Fibroblast of lung (primary cell): ENCODE measurements at regions not wholly inside any gene's neighbourhood (a gene's known extent, or its start where the extent isn't known, plus 50 kb on each side); places are given as distances from the start of the nearest gene placed in this dataset.

Experiments used
- DNase-seq, 2 donors: peaks; one replicate each; pipeline versions ENCODE4 v3.0.0 to v3.0.0-alpha.2; 2010; ENCODE audit warnings: low read depth in 2 of 2
- H2AFZ ChIP-seq: 2 replicates; pipeline ENCODE4 v1.5.1; 2012; ENCODE audit warnings: low read length, control low read depth, inconsistent platforms
- H3K27ac ChIP-seq: 2 replicates; pipeline ENCODE4 v1.5.1; 2011; ENCODE audit warnings: low read length, control low read depth; ENCODE audit not compliant: insufficient read depth
- H3K27me3 ChIP-seq: 2 replicates; pipeline ENCODE4 v1.5.1; 2011; ENCODE audit warnings: mild to moderate bottlenecking, low read length; ENCODE audit not compliant: control insufficient read depth, insufficient read depth
- H3K36me3 ChIP-seq: 2 replicates; pipeline ENCODE4 v1.5.1; 2011; ENCODE audit warnings: low read length; ENCODE audit not compliant: control insufficient read depth, insufficient read depth
- H3K4me1 ChIP-seq: 2 replicates; pipeline ENCODE4 v1.5.1; 2011; ENCODE audit warnings: low read length; ENCODE audit not compliant: control insufficient read depth, insufficient read depth; ENCODE audit errors: extremely low read depth
- H3K4me2 ChIP-seq: 2 replicates; pipeline ENCODE4 v1.5.1; 2011; ENCODE audit warnings: low read length, control low read depth; ENCODE audit not compliant: insufficient read depth; ENCODE audit errors: extremely low read depth
- H3K4me3 ChIP-seq, 4 experiments: fragments of 200-600 bp in 1 of 4; sonication (generic) in 1 of 4; replicated peaks in 1 of 4; 2 replicates each; pipeline ENCODE4 v1.5.1; 2011 to 2016; ENCODE audit warnings: low read length in 4 of 4, low read depth in 3 of 4, mild to moderate bottlenecking in 3 of 4, control low read depth in 2 of 4, inconsistent platforms in 1 of 4, mixed read lengths in 1 of 4; ENCODE audit not compliant: insufficient read depth in 1 of 4; ENCODE audit errors: control extremely low read depth in 1 of 4
- H3K79me2 ChIP-seq: 2 replicates; pipeline ENCODE4 v1.5.1; 2012; ENCODE audit warnings: mild to moderate bottlenecking, low read length, inconsistent platforms; ENCODE audit not compliant: control insufficient read depth, insufficient read depth
- H3K9ac ChIP-seq: 2 replicates; pipeline ENCODE4 v1.5.1; 2011; ENCODE audit warnings: mild to moderate bottlenecking, low read length, control low read depth; ENCODE audit not compliant: insufficient read depth
- H3K9me3 ChIP-seq: 2 replicates; pipeline ENCODE4 v1.5.1; 2012; ENCODE audit warnings: low read depth, low read length; ENCODE audit not compliant: control insufficient read depth, insufficient read depth
- H4K20me1 ChIP-seq: 2 replicates; pipeline ENCODE4 v1.5.1; 2011; ENCODE audit warnings: low read length; ENCODE audit not compliant: control insufficient read depth, insufficient read depth; ENCODE audit errors: extremely low read depth
- CTCF ChIP-seq, 2 donors: IDR thresholded peaks in 1 of 2; conservative IDR thresholded peaks in 1 of 2; 1 replicate in 1 of 2; 2 replicates in 1 of 2; pipeline ENCODE4 v1.5.1; 2011 to 2012; ENCODE audit warnings: low read length in 2 of 2, control low read depth in 1 of 2, inconsistent platforms in 1 of 2, low read depth in 1 of 2, mild to moderate bottlenecking in 1 of 2
- EZH2 ChIP-seq: IDR thresholded peaks from 2 replicates; pipeline ENCODE4 v1.5.1; 2012; ENCODE audit warnings: low read length, control low read depth, mild to moderate bottlenecking; ENCODE audit errors: missing control alignments

- Histone ChIP-seq H3K36me3 (no peaks in the 10 kb centered on the region), H3K9ac (no peak overlapping the region), H4K20me1 (no peaks in the 10 kb centered on the region), H3K27ac (no peak overlapping the region), H2AFZ (no peak overlapping the region), H3K4me1 (no peaks in the 10 kb centered on the region), H3K9me3 (no peaks in the 10 kb centered on the region), H3K79me2 (no peaks in the 10 kb centered on the region), H3K27me3 (no peaks in the 10 kb centered on the region), H3K4me3 (no peak overlapping the region), H3K4me2 (no peak overlapping the region)
- TF ChIP-seq EZH2 (no peak), CTCF (conservative IDR thresholded peaks at IDR 0.05 in 1 of 2, IDR thresholded peaks at IDR 0.05 in 1 of 2; ENCODE audit: low read depth in 1 of 2, low read length in 2 of 2) (no peak)
- DNase-seq: no peak
Measured at GRCh38 chr11:127506126-127506525, 505.6 kb upstream of the KIRREL3 start.

- Histone ChIP-seq H3K4me1 (no peaks in the 10 kb centered on the region), H4K20me1 (no peaks in the 10 kb centered on the region), H3K27me3 (no peaks in the 10 kb centered on the region), H3K27ac (no peak overlapping the region), H3K36me3 (no peaks in the 10 kb centered on the region), H3K4me2 (no peak overlapping the region), H3K9ac (no peak overlapping the region), H3K9me3 (no peaks in the 10 kb centered on the region), H3K4me3 (no peak overlapping the region), H3K79me2 (no peaks in the 10 kb centered on the region), H2AFZ (no peak overlapping the region)
- TF ChIP-seq EZH2: no peak
- TF ChIP-seq CTCF (conservative IDR thresholded peaks at IDR 0.05 in 1 of 2, IDR thresholded peaks at IDR 0.05 in 1 of 2; ENCODE audit: low read depth in 1 of 2, low read length in 2 of 2): no peak
- no peak for DNase-seq
Measured at GRCh38 chr11:127496165-127496564, 495.6 kb upstream of the KIRREL3 start.

DNA sequence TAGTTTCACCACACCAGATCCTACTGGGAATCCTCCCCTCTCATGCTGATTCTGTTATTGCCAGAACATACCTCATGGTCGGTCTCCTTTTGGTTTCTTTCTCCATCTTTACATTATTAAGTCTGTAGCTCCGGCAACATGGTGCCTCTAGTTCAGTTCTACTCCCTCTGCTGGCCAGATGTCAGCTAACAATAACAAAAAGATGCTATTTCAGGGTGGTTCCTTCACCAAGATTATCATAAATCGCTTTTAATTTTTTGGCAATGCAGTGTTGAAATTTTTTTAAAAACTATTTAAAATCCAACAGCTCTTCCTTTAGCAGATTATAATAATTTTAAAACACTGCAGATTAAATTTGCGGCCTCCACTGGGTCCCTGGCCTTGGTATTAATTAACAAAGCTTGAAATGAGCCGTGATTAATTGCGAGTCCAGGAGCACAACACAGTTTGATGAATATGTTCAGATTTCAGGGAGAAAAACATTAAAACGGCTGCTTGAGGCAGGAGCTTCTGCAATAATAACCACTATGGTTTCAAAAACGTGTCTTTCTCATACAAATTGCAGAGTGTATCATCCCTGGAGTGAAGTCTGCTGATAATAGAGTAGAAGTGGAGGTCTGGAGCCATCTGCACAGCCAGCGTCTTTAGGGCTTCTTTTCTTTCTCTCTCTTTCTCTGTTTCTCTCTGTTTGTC is 492.9 kb upstream of the KIRREL3 start:
- H3K4me1 ChIP-seq: no peaks in the 10 kb centered on the region
- H3K27ac ChIP-seq: no peak overlapping the region
- no peaks in the 10 kb centered on the region for H3K9me3 ChIP-seq
- no peak overlapping the region for H3K9ac ChIP-seq
- H3K79me2 ChIP-seq: no peaks in the 10 kb centered on the region
- TF ChIP-seq CTCF (conservative IDR thresholded peaks at IDR 0.05 in 1 of 2, IDR thresholded peaks at IDR 0.05 in 1 of 2; ENCODE audit: low read depth in 1 of 2, low read length in 2 of 2) (peak in 1 of 2 donors; percentile 21), EZH2 (no peak)
- H4K20me1 ChIP-seq: no peaks in the 10 kb centered on the region
- no peaks in the 10 kb centered on the region for H3K27me3 ChIP-seq
- no peaks in the 10 kb centered on the region for H3K36me3 ChIP-seq
- no peak overlapping the region for H3K4me2 ChIP-seq
- H2AFZ ChIP-seq: no peak overlapping the region
- peak; percentile 3 to 15 for DNase-seq
- H3K4me3 ChIP-seq: no peak overlapping the region
